Vagina (tissue), 2 donors: ENCODE measurements at regions not wholly inside any gene's neighbourhood (a gene's known extent, or its start where the extent isn't known, plus 50 kb on each side); places are given as distances from the start of the nearest gene placed in this dataset.

ENCODE experiments used
- DNase-seq, 2 donors: peaks; one replicate each; pipeline ENCODE4 v3.0.0-alpha.2; 2017; ENCODE audit errors: extremely low spot score in 2 of 2
- H3K27ac ChIP-seq: fragments of 200-600 bp; sonication (generic); one replicate; pipeline ENCODE4 v1.5.1; 2019
- H3K27me3 ChIP-seq: fragments of 200-600 bp; sonication (generic); one replicate; pipeline ENCODE4 v1.5.1; 2019
- H3K36me3 ChIP-seq, 2 donors: fragments of 200-600 bp; sonication (generic); one replicate each; pipeline ENCODE4 v1.5.1; 2017 to 2019
- H3K4me1 ChIP-seq: fragments of 200-600 bp; sonication (generic); one replicate; pipeline ENCODE4 v1.5.1; 2019
- H3K4me3 ChIP-seq, 2 donors: fragments of 200-600 bp; sonication (generic); 1 replicate in 1 of 2; 2 replicates in 1 of 2; pipeline ENCODE4 v1.5.1; 2016 to 2019
- H3K9me3 ChIP-seq: fragments of 200-600 bp; sonication (generic); one replicate; pipeline ENCODE4 v1.5.1; 2019
- CTCF ChIP-seq, 3 experiments: fragments of 450-650 bp in 2 of 3; fragments of 200-600 bp in 1 of 3; sonication (generic) in 1 of 3; IDR thresholded peaks; one replicate each; pipeline ENCODE4 v1.5.1; 2017 to 2019; ENCODE audit warnings: antibody characterized with exemption in 3 of 3, mild to moderate bottlenecking in 2 of 3, moderate library complexity in 2 of 3
- POLR2A ChIP-seq, 2 donors: fragments of 450-650 bp; IDR thresholded peaks; one replicate each; pipeline ENCODE4 v1.6.1; 2017; ENCODE audit warnings: antibody characterized with exemption in 2 of 2, mild to moderate bottlenecking in 2 of 2, moderate library complexity in 2 of 2
- POLR2AphosphoS5 ChIP-seq, 2 donors: sonication (generic); formaldehyde crosslinking; IDR thresholded peaks; one replicate each; pipeline ENCODE4 v1.9.0; 2017; ENCODE audit warnings: antibody characterized with exemption in 2 of 2, mild to moderate bottlenecking in 2 of 2, low read depth in 1 of 2; ENCODE audit not compliant: insufficient read depth in 1 of 2
- intact Hi-C: fragments of 100-400 bp; cut with DNase I; formaldehyde crosslinking; loops from one replicate; pipeline ENCODE4 v1.15.1; 2023

DNA sequence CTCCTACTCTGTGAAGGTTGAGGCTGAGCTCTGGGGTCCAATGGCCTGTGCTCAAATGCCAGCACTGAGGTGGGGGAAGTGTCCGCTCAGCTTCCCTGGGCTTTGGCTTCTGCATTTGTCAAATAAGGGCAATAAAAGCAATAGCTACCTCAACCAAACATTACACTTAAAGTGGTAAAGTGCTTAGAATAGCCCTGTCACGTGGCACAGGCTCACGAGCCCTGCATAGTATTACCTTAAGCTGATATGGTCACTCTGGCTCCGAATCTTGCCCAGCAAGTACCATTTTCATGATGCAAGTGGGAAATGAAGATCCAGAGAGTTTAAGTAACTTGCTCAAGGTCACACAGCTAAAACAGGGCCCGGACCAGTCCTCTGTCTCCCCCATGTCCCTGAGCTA lies 451.1 kb upstream of the ZMIZ1 start:
- no peaks in the 10 kb centered on the region for H3K36me3 ChIP-seq
- H3K9me3 ChIP-seq: no peaks in the 10 kb centered on the region
- H3K27ac ChIP-seq: no peak overlapping the region
- intact Hi-C loops: no loop called here
- H3K4me3 ChIP-seq: no peak overlapping the region
- DNase-seq: no peak
- no peaks in the 10 kb centered on the region for H3K27me3 ChIP-seq
- TF ChIP-seq CTCF (IDR thresholded peaks at IDR 0.05) (no peak), POLR2AphosphoS5 (IDR thresholded peaks at IDR 0.05; ENCODE audit: insufficient read depth in 1 of 2, low read depth in 1 of 2) (no peak), POLR2A (IDR thresholded peaks at IDR 0.05) (no peak)
- H3K4me1 ChIP-seq: no peaks in the 10 kb centered on the region

- TF ChIP-seq POLR2A (IDR thresholded peaks at IDR 0.05) (no peak), POLR2AphosphoS5 (IDR thresholded peaks at IDR 0.05; ENCODE audit: insufficient read depth in 1 of 2, low read depth in 1 of 2) (no peak), CTCF (IDR thresholded peaks at IDR 0.05) (no peak)
- no peaks in the 10 kb centered on the region for H3K36me3 ChIP-seq
- DNase-seq: no peak
Observed at GRCh38 chr10:78618050-78618449, 450.7 kb upstream of the ZMIZ1 start.

DNA sequence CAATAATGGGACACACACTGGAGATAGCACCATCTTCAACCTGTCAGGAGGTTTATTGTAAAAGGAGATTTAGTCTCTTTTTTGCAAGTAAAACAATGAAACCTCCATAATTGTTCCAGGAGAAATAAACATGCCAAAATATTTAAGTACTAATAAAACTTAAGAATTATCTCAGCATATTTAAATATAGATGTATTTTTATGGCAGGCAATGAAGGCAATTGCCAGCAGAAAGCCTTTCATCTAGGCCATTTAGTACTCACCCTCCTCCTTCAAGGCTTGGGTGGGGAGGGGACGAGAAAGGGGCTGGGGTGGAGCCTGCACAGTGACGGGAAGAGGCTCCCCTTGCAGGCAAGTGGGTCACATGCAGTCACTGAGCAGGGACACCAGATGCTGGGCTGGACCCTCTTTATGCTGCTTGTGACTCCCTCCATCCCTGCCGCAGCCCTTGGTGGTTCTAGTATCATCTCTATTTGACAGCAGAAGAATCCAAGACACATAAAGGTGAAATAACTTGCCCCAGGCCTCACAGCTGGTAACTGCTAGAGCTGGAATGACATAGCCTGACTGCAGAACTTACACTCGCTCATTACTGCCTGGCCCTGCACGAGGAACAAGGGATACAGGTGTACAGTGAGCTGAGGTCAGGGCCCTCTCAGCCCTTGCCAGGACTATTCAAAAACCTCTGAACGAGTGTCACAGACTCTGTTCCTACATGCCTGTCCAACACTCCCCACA lies 449.5 kb upstream of the ZMIZ1 start:
- no peak overlapping the region for H3K27ac ChIP-seq
- H3K4me3 ChIP-seq: no peak overlapping the region
- no peaks in the 10 kb centered on the region for H3K4me1 ChIP-seq
- TF ChIP-seq POLR2AphosphoS5 (IDR thresholded peaks at IDR 0.05; ENCODE audit: insufficient read depth in 1 of 2, low read depth in 1 of 2) (no peak), CTCF (IDR thresholded peaks at IDR 0.05) (no peak), POLR2A (IDR thresholded peaks at IDR 0.05) (no peak)
- intact Hi-C loops: no loop called here
- no peak for DNase-seq
- no peaks in the 10 kb centered on the region for H3K27me3 ChIP-seq
- no peaks in the 10 kb centered on the region for H3K9me3 ChIP-seq
- no peaks in the 10 kb centered on the region for H3K36me3 ChIP-seq

More at GRCh38 chr10:78618050-78618449, 450.7 kb upstream of the ZMIZ1 start:
- H3K4me3 ChIP-seq: no peak overlapping the region
- H3K27ac ChIP-seq: no peak overlapping the region
- H3K27me3 ChIP-seq: no peaks in the 10 kb centered on the region
- intact Hi-C loops: no loop called here
- no peaks in the 10 kb centered on the region for H3K4me1 ChIP-seq
- H3K9me3 ChIP-seq: no peaks in the 10 kb centered on the region

DNA sequence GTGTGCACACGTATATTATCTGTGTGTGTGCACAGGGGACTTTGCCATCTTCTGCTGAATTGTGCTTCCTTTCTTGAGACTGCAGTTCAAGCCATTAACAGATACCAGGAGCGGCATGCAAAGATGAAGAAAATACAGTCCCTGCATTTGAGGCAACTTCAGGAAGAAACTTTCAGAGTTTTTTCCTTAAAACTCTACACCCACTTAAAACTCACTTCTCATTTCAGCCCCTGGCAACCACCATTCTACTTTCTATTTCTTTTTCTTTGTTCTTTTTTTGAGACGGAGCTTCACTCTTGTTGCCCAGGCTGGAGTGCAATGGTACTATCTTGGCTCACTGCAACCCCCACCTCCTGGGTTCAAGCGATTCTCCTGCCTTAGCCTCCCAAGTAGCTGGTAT lies 448.9 kb upstream of the ZMIZ1 start:
- H3K36me3 ChIP-seq: no peaks in the 10 kb centered on the region
- intact Hi-C loops: no loop called here
- no peak for DNase-seq
- no peaks in the 10 kb centered on the region for H3K4me1 ChIP-seq
- H3K27ac ChIP-seq: no peak overlapping the region
- no peaks in the 10 kb centered on the region for H3K9me3 ChIP-seq
- no peak overlapping the region for H3K4me3 ChIP-seq
- H3K27me3 ChIP-seq: no peaks in the 10 kb centered on the region
- TF ChIP-seq POLR2AphosphoS5 (IDR thresholded peaks at IDR 0.05; ENCODE audit: insufficient read depth in 1 of 2, low read depth in 1 of 2) (no peak), CTCF (IDR thresholded peaks at IDR 0.05) (no peak), POLR2A (IDR thresholded peaks at IDR 0.05) (no peak)

GRCh38 chr10:78620985-78621799 lies 447.6 kb upstream of the ZMIZ1 start:
- Histone ChIP-seq H3K4me3 (no peak overlapping the region), H3K27ac (no peak overlapping the region), H3K36me3 (no peaks in the 10 kb centered on the region), H3K27me3 (no peaks in the 10 kb centered on the region), H3K9me3 (no peaks in the 10 kb centered on the region), H3K4me1 (no peaks in the 10 kb centered on the region)
- intact Hi-C loops: no loop called here
- no peak for DNase-seq
- no peak for TF ChIP-seq CTCF (IDR thresholded peaks at IDR 0.05)
- TF ChIP-seq POLR2AphosphoS5 (IDR thresholded peaks at IDR 0.05; ENCODE audit: insufficient read depth in 1 of 2, low read depth in 1 of 2): no peak
- TF ChIP-seq POLR2A (IDR thresholded peaks at IDR 0.05): no peak
